ENCODE measurements at regions not wholly inside any gene's neighbourhood (a gene's known extent, or its start where the extent isn't known, plus 50 kb on each side); places are given as distances from the start of the nearest gene placed in this dataset.

DNA sequence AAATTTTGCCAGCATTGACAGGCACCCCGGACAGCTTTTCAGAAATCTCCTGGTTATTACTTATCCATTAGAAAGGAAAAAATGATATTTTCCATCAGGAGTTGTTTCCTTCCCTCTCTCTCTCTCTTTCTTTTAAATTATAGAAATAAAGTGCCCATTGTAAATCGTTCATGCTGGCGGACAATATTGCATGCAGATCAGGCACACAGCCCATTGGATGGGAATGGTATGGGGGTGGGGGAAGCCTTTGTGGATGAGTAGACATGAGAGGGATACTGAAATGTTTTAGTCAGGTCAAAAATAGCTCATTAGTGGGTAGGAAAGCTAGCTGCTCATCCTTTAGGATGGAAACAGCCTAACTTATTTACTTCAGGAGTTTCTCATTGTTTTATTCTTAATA lies 764.9 kb upstream of the MMS22L start:
- TF ChIP-seq CTCF (conservative IDR thresholded peaks at IDR 0.05; ENCODE audit: low read length): no peak
- no peak for TF ChIP-seq EZH2phosphoT487 (IDR thresholded peaks at IDR 0.05; ENCODE audit: borderline replicate concordance)
